ENCODE measurements at regions not wholly inside any gene's neighbourhood (a gene's known extent, or its start where the extent isn't known, plus 50 kb on each side); places are given as distances from the start of the nearest gene placed in this dataset.

- H3K27me3 Mint-ChIP-seq (ENCODE audit: low read depth, poor library complexity), result no peaks in the 10 kb centered on the region
- no peaks in the 10 kb centered on the region for H3K36me3 Mint-ChIP-seq (ENCODE audit: low read depth)
- DNase-seq, result no peak
- no peak overlapping the region for H3K27ac Mint-ChIP-seq
- peaks cover 21% of the 10 kb centered on the region for H3K4me1 Mint-ChIP-seq
- no peak for TF ChIP-seq CTCF (IDR thresholded peaks at IDR 0.05)
- peaks cover 7% of the 10 kb centered on the region for H3K9me3 Mint-ChIP-seq
- no peak overlapping the region for H3K4me3 Mint-ChIP-seq
These were observed 908.5 kb upstream of the CHAC2 start for GRCh38 chr2:52859065-52859464.

DNA sequence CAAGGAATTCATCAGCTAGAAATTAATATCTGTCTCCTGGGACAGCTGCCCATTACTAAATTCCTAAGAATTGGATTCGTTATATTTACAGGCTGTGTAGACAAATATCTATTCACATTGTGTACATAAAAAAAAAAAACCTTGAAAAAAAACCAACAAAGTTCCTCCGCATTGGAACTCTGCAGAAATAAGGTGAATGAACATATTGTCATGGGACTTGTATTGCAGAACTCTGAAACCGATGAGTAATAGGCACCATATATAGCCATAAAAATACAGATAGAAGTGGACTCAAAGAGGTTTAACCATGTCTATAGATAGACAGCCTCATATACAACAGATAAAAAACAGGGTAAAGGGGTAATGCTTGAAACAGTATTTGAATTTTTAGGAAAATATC lies 909.9 kb upstream of the CHAC2 start:
- H3K27ac Mint-ChIP-seq, result no peak overlapping the region
- peaks cover 7% of the 10 kb centered on the region for H3K9me3 Mint-ChIP-seq
- H3K36me3 Mint-ChIP-seq (ENCODE audit: low read depth), result no peaks in the 10 kb centered on the region
- no peak for DNase-seq
- H3K4me3 Mint-ChIP-seq, result no peak overlapping the region
- H3K27me3 Mint-ChIP-seq (ENCODE audit: low read depth, poor library complexity), result no peaks in the 10 kb centered on the region
- TF ChIP-seq CTCF (IDR thresholded peaks at IDR 0.05), result no peak
- H3K4me1 Mint-ChIP-seq, result peaks cover 21% of the 10 kb centered on the region

DNA sequence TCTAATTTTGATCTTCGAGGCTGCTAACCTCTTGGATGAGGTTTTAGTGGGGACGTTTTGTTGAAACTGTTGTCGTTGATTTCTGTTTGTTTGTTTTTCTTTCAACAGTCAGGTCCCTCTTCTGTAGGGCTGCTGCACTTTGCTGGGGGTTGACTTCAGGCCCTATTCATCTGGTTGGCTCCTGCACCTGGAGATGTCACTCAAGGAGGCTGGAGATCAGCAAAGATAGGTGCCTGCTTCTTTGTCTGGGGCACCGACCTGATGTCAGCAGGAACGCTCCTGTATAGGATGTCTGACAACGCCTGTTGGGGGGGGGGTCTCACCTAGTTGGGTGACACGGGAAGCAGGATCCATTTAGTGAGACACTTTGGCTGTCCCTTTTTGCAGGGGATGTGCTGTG lies 915.6 kb upstream of the CHAC2 start:
- Mint-ChIP-seq H3K4me3 (no peak overlapping the region), H3K36me3 (ENCODE audit: low read depth) (peaks cover 8% of the 10 kb centered on the region), H3K27me3 (ENCODE audit: low read depth, poor library complexity) (no peaks in the 10 kb centered on the region)

DNA sequence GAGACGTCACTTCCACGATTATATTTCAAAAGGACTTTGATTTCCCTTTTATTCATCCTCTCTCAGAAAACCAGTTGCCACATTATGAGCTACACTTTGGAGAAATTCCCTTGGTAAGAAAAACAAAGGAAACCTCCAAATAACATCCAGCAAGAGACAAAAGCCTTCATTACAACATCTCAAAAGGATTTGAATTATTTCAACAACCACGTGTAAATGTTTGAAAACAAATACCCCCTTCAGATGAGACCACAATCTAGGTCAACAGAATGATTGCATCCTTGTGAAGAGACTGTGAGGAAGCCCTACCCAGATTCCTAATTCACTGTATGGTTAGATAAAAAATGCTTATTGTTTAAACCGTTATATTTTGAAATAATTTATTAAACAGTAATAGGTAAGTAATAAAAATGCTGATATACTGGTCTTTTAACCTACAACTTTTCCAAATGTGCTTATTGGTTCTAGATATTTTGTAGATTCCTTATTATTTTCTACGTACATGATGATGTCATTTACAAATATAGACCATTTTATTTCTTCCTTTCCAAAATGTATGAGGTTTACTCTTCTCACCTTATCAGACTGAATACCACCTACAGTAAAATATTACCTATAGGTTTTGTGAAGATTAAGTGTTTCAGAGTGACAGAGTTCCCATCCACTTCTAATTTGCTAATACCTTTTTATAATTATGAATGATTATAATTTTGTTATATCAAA lies 922.7 kb upstream of the CHAC2 start:
- Mint-ChIP-seq H3K9me3 (peaks cover 10% of the 10 kb centered on the region), H3K4me3 (no peak overlapping the region), H3K27me3 (ENCODE audit: low read depth, poor library complexity) (peaks cover 4% of the 10 kb centered on the region), H3K4me1 (no peaks in the 10 kb centered on the region), H3K27ac (no peak overlapping the region), H3K36me3 (ENCODE audit: low read depth) (peaks cover 2% of the 10 kb centered on the region)
- DNase-seq, result no peak
- no peak for TF ChIP-seq CTCF (IDR thresholded peaks at IDR 0.05)

More for the DNA sequence above, 915.6 kb upstream of the CHAC2 start:
- Mint-ChIP-seq H3K4me1 (no peaks in the 10 kb centered on the region), H3K9me3 (peaks cover 38% of the 10 kb centered on the region), H3K27ac (peak overlapping the region; percentile 31)
- no peak for TF ChIP-seq CTCF (IDR thresholded peaks at IDR 0.05)
- DNase-seq, result no peak

DNA sequence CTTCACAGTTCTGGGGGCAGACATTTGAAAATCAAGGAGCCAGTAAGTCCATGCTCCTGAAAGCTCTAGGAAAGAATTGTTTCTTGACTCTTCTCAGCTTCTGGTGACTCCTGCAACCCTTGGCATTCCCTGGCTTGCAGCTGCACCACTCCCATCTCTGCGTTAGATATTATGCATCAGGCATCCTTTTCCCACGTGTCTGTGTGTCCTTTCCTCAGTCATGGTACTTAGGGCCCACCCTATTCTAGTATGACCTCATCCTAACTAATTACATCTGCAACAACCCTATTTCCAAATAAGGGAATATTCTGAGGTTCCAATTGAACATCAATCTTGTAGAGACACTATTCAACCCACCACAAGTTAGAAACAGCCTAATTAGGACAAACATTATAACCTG lies 931.7 kb upstream of the CHAC2 start:
- H3K9me3 Mint-ChIP-seq, result no peaks in the 10 kb centered on the region
- no peak overlapping the region for H3K27ac Mint-ChIP-seq
- DNase-seq, result no peak
- no peaks in the 10 kb centered on the region for H3K4me1 Mint-ChIP-seq
- TF ChIP-seq CTCF (IDR thresholded peaks at IDR 0.05), result no peak
- H3K27me3 Mint-ChIP-seq (ENCODE audit: low read depth, poor library complexity), result peaks cover 6% of the 10 kb centered on the region
- H3K4me3 Mint-ChIP-seq, result no peak overlapping the region
- no peaks in the 10 kb centered on the region for H3K36me3 Mint-ChIP-seq (ENCODE audit: low read depth)

DNA sequence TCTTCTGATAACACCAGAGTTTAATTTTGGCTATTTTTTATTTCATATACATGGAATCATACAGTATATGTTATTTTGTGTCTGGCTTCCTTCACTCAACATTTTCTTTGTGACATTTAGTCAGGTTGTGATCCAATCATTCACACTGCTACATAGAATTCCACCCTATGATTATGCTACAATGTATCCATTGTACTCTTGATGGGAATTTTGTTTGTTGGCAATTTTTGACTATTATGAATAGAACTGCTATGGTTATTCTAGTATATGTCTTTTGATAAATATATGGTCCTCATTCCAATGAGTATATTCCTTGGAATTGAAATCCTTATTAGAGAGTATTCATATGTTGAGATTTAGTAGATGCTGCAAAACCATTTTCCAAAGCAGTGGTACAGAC lies 936.4 kb upstream of the CHAC2 start:
- no peaks in the 10 kb centered on the region for H3K9me3 Mint-ChIP-seq
- H3K4me1 Mint-ChIP-seq, result no peaks in the 10 kb centered on the region
- H3K27ac Mint-ChIP-seq, result no peak overlapping the region
- no peaks in the 10 kb centered on the region for H3K27me3 Mint-ChIP-seq (ENCODE audit: low read depth, poor library complexity)
- no peak for TF ChIP-seq CTCF (IDR thresholded peaks at IDR 0.05)
- no peak for DNase-seq
- H3K36me3 Mint-ChIP-seq (ENCODE audit: low read depth), result no peaks in the 10 kb centered on the region
- no peak overlapping the region for H3K4me3 Mint-ChIP-seq
